Activated naive CD4-positive, alpha-beta T cell treated with anti-CD3 and anti-CD28 coated beads, Interleukin-2, amount 50 U/mL, for 72 hours (primary cell): ENCODE measurements at regions not wholly inside any gene's neighbourhood (a gene's known extent, or its start where the extent isn't known, plus 50 kb on each side); places are given as distances from the start of the nearest gene placed in this dataset.

Experiments
- ATAC-seq, 2 donors: fragments of 150-1000 bp; cut with Tn5 transposase; 2 replicates each; pipeline ENCODE4 v1.10.0; 2021; ENCODE audit warnings: mild to moderate bottlenecking in 2 of 2, moderate library complexity in 2 of 2
- DNase-seq, 2 donors: peaks; one replicate each; pipeline ENCODE4 v3.0.0; 2021 to 2022; ENCODE audit warnings: low spot score in 2 of 2
- H3K27ac Mint-ChIP-seq, 2 donors: one replicate each; pipeline ENCODE4 v1.8.0; 2022; ENCODE audit warnings: mild to moderate bottlenecking in 2 of 2, mixed read lengths in 2 of 2
- H3K36me3 Mint-ChIP-seq, 2 donors: one replicate each; pipeline ENCODE4 v1.8.0; 2022; ENCODE audit warnings: mixed read lengths in 2 of 2
- H3K9me3 Mint-ChIP-seq, 2 donors: one replicate each; pipeline ENCODE4 v1.8.0; 2022; ENCODE audit warnings: mixed read lengths in 2 of 2

DNA sequence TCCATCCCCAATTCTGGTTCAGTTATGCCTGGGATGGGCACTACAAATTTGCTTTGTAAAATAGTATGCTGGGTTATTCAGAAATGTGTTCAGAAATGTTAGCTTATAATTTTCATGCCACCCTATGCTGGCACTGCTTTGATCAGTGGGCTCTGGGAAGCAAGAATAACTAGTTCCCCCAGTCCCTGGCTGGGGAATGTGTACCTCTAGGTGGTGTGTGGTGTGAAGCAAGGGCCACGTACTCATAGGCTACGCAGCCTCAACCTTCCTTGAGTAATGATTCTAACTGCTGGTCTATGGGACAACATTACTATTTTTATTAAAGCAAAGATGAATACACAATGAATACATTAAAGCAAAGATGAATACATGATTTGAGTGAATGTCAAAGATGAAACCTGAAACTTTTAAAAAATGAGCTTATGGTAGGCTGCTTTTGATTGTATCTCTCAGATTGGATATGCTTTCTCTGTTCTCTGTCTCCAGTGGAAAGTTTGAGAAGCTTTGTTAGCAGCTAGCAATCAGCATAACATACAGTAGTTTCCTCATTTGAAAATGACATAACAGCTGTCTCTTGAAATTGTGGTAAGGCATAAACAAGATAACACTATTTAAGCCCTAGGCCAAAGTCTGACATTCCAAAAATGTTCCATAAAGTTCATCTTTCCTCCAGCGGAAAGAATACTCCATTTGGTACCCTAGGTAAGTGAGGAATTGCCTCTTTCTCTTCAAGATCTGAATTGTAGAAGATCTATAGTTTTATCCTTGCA is 174.7 kb upstream of the NFIB start:
- DNase-seq (no peak), ATAC-seq (no peak)
- Mint-ChIP-seq H3K9me3 (no peaks in the 10 kb centered on the region), H3K36me3 (no peaks in the 10 kb centered on the region), H3K27ac (no peak overlapping the region)

DNA sequence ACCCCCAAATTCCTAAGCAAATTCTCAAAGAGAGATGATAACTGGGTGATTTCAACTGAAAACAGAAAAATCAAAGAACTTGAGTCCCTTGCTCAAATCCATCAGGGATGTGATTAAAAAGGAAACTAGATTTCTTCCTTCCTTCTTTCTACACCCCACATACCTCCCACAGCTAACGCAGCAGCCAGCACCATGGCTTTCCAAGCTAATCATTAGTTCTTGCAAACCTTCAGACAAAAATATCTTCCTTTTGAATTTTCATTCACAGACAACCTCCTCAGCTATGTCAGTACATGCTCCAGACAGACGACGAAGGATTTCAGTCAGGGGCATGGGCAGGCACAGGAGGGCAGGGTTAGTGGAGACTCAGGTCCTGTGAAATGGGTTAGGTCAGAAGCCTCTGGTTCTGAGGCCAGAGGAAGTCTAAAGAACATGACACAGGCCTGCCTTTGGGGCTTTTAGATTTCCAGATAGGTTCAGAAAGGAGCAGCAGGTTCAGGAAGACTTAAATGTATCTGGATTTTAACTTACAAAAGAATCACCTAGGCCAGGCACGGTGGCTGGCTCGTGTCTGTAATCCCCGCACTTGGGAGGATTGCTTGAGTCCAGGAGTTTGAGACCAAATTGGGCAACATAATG is 173.7 kb upstream of the NFIB start:
- ATAC-seq = no peak
- no peak for DNase-seq

DNA sequence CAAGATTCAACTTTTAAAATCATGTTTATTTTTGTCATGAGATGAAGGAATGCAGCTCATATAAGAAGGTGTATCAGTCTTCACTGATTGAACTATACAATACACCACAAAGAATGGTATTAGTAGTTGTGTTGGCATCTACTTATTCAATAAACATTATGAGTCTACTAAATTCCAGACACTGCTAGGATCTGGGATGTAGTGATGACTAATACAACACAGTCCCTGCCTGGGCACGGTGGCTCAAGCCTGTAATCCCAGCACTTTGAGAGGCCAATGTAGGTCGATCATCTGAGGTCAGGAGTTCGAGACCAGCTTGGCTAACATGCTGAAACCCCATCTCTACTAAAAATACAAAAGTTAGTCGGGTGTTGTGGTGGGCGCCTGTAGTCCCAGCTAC is 171.4 kb upstream of the NFIB start:
- DNase-seq (no peak), ATAC-seq (no peak)
- H3K9me3 Mint-ChIP-seq = peaks cover 0 to 3% of the 10 kb centered on the region in 2 donors
- no peaks in the 10 kb centered on the region for H3K36me3 Mint-ChIP-seq
- H3K27ac Mint-ChIP-seq = no peak overlapping the region

More for the DNA sequence above, 173.7 kb upstream of the NFIB start:
- Mint-ChIP-seq H3K36me3 (no peaks in the 10 kb centered on the region), H3K27ac (no peak overlapping the region), H3K9me3 (no peaks in the 10 kb centered on the region)

DNA sequence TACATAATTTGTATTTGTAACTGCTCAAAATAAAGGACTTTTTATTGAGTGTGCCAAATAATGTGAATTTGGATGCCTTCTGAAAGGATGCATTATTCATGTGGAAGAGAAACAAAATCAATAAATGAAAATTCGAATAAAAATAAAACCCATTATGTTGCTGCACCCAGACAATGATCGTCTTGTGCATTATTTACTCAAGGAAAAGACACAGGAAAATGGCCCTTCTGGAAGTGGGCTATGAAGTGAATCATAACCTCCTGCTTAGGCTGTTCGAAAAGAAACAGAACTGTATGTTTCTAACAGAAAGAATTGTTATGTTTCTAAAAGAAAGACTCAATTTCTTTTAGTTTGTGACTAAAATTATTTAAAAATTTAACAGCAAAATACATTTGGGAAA is 168.9 kb upstream of the NFIB start:
- ATAC-seq (no peak), DNase-seq (no peak)
- Mint-ChIP-seq H3K27ac (no peak overlapping the region), H3K36me3 (no peaks in the 10 kb centered on the region), H3K9me3 (peaks cover 0 to 7% of the 10 kb centered on the region in 2 donors)

DNA sequence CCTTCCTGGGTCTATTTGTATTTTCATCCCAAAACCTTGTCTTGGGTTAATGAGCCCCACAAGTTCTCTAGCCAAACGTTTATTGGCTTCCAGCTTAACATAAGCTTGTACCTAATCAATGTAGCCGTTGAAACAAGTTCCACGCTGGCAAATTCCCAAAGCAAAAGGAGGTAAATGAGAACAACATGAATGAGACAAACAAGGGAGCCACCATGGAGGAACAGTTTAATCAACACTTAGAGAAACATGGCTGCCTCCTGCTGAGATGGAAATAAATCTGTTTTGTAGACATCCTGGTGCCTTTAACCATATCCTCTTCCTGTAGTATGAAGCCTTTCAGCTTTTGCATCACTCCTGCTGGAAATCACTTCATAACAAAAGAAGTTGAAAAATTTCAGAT is 166.6 kb upstream of the NFIB start:
- peaks cover 0 to 7% of the 10 kb centered on the region in 2 donors for H3K9me3 Mint-ChIP-seq
- no peak for ATAC-seq
- no peaks in the 10 kb centered on the region for H3K36me3 Mint-ChIP-seq
- no peak for DNase-seq
- H3K27ac Mint-ChIP-seq = no peak overlapping the region

DNA sequence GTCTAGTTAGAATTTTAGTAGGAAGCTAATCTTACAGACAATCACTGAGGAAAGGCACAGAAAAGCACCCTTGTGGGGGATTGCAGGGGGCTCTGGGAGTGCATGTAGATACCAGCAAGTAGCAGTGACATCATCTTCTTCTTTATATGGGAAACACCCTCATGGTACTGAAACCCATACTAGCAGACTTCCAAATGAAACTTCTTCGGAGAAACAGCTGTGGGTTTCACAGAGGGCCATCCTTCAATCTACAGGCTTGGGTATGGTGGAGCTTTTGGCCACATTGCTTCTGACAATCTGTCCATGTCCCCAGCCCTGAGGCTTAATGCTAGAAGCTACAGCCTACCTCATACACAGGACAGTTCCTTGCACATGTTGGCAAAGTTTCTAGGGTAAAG is 165.2 kb upstream of the NFIB start:
- Mint-ChIP-seq H3K9me3 (peaks cover 0 to 7% of the 10 kb centered on the region in 2 donors), H3K27ac (no peak overlapping the region), H3K36me3 (no peaks in the 10 kb centered on the region)
- no peak for ATAC-seq
- no peak for DNase-seq

DNA sequence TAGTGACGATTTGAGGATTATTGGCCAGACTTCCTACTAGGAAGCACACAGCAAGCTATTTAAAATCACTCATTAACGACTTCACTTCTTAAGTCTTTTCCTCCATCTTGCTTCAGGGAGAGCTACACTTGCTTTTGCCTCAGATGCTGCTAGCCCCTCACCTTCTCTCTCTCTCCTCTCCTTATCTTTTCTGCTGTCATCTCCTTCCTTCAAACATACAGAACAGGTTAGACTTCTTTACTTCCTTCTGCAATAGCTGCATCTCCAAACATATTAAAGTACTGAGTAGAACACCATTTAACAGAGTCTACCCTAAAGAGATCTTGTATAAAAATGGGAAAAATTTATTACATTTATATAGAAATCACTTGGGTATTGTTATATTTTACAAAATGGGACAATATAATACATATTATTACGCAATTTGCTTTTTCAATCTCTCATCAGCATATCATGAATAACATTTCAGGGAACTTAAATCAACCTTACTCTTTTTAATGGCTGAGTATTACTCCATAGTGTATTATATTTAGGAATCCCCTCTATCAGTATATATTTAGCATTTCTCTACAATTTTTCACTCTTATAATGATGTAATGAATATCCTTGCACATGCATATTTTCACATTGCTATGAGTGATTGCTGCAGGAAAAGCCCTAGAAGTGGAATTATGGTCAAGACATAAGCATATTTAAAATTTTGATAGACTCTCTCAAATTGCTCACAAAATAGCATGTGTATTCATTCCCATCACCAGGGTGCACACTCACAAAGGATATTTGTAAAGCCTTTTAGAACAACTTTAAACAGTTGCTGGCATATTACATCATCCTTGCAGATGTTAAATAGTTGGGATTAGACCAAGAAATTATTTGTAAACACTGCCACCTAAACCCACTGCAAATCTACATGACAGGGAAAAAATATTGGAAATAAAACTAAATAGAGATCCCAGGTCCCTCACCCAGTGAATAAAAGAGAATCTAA is 164.5 kb upstream of the NFIB start:
- no peaks in the 10 kb centered on the region for H3K36me3 Mint-ChIP-seq
- peaks cover 0 to 7% of the 10 kb centered on the region in 2 donors for H3K9me3 Mint-ChIP-seq
- no peak overlapping the region for H3K27ac Mint-ChIP-seq
- ATAC-seq (no peak), DNase-seq (no peak)

DNA sequence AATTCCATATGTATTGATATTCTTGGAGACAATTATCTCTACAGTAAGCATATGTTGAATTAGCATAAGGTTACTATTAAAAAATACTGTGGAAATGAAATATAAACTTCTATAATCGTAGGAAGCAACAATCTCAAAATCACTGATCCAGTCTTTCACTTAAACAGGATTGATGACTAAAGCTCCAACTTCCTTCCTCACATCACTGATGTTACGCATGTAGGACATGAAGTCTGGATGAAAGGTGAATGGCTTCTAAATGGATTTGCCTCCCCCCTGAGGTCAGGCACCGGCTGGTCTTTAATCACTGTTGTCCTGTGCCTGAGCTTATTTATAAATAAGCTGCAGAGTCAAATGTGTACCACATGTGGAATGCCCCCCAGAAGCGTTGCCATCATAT is 157.1 kb upstream of the NFIB start:
- DNase-seq = no peak
- H3K36me3 Mint-ChIP-seq = no peaks in the 10 kb centered on the region
- no peaks in the 10 kb centered on the region for H3K9me3 Mint-ChIP-seq

DNA sequence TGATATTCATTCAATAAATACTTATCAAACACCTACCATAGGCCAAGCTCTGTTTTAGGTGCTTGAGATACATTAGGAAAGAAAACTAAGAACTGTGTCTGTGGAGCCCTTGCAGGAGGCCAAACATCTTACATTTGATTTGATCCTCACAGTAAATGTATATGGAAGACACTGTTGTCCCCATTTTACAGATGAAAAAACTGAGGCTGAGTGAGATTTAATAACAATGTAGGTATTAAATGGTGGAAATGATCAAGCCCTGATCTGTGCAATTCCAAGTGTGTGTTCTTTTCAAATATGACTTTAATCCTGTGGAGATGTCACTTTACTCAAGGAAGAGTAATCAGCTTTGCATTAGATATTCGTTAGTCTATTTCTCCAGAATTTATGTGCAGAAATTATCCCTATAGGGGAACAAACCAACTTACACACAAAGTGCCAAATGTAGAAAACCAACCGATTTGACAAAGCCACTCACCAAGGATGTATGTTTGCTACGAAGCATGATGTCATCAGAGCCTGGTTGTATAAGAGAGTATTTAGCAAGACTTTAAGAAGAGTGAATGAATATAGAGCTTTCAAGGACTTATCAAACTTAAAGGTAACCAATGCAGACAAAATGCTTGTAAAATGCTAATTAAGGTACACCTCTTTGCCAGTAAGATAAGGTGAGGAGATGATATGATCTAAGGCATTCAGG is 153.9 kb upstream of the NFIB start:
- no peak for ATAC-seq
- no peaks in the 10 kb centered on the region for H3K9me3 Mint-ChIP-seq
- no peak overlapping the region for H3K27ac Mint-ChIP-seq
- H3K36me3 Mint-ChIP-seq = no peaks in the 10 kb centered on the region
- DNase-seq = no peak

More for the DNA sequence above, 157.1 kb upstream of the NFIB start:
- ATAC-seq = no peak
- H3K27ac Mint-ChIP-seq = no peak overlapping the region

DNA sequence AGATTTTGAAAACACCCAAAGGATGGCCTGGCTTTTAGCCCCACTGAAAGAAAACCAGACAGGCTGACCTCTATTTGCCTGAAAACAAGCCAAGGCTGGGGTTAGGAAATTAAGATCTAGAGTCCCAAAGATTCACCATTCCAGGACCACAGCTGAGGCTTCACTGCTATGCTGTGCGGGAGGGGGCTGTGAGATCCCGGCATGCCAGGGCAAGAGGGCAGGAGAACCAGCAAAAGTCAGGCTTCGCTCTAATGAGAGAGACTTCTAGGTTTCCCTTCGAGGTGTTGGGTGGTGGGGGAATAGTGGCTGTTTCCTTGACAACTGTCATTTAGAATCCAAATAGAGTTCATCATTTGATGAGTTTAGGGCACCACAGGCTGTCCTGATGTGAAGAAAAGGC is 152.9 kb upstream of the NFIB start:
- H3K36me3 Mint-ChIP-seq = no peaks in the 10 kb centered on the region
- H3K27ac Mint-ChIP-seq = no peak overlapping the region
- H3K9me3 Mint-ChIP-seq = no peaks in the 10 kb centered on the region
- no peak for DNase-seq
- ATAC-seq = no peak

DNA sequence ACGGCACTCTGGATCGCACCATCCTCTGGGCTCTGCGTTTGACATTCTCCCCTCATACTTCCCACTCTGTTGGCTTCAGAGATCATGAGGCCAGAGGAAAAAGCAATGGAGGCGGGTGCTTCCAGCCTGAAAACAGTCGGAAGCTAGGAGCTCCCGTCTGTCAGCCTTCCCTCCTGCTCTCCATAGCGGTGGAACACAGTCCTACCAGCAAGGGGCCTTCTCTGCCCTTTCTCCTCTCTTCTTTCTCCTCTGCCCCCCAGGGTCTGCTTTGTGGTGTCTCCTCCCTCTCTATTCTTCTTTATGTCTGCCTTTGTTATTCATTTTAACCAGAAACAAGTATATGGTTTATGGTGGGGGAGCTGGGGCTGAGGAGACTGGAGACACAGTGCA is 152.5 kb upstream of the NFIB start:
- H3K36me3 Mint-ChIP-seq = no peaks in the 10 kb centered on the region
- ATAC-seq (no peak), DNase-seq (no peak)
- no peaks in the 10 kb centered on the region for H3K9me3 Mint-ChIP-seq
- no peak overlapping the region for H3K27ac Mint-ChIP-seq

DNA sequence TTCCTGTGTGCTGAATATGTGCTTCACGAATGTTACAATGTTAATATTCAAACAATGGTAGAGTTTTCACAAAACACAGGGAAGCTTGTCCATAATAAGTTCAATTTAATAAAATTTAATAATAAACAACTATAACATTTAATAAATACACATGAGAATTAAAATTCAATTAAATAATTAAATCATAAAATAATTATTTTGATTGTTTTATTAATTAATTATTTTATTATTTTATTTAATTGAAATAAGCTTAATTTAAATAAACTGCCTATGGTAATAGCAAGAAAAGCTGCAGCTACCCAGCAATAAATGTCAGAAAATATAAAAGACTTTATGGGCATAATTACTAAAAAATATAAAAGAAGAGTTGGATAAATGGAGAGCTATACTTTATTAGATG is 149.0 kb upstream of the NFIB start:
- H3K9me3 Mint-ChIP-seq = no peaks in the 10 kb centered on the region
- ATAC-seq = no peak

DNA sequence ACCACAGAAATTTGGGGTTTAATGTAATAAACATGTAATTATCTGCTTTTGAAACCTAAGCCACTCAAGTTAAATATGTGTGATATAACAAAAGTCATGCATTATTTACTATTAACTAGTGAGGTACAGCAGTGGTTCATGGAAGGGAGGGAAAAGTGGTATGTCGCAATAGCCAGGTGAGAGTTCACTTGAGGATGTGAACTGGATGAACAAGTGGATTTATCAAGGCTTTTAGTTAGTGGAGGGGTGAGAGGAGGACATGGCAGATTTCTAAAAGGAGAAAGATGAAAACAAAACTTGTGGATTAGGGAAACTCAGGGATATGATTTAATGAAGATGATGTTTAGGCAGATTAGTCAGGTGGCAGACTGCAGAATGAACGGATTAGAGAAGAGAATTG is 141.3 kb upstream of the NFIB start:
- Mint-ChIP-seq H3K9me3 (no peaks in the 10 kb centered on the region), H3K27ac (no peak overlapping the region), H3K36me3 (no peaks in the 10 kb centered on the region)
- no peak for ATAC-seq
- DNase-seq = no peak

More for the DNA sequence above, 149.0 kb upstream of the NFIB start:
- H3K27ac Mint-ChIP-seq = no peak overlapping the region
- DNase-seq = no peak
- H3K36me3 Mint-ChIP-seq = no peaks in the 10 kb centered on the region

DNA sequence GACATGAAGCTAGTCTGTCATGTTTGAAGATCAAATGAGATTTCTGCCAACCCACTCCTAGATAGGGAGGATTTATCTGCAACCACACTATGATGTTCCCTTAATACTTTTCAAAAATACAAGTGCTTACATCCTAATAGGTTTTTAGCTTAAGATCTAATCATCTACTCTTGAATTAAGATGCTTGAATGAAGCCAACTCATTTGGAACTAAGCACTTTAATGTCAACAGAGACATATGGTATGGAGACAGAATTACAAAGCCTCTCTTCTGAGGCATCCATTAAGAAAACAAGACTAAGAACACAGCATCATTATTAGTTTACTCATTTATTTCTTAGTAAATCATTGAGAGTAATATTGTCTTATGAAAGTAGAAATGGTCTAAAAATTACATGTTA is 139.3 kb upstream of the NFIB start:
- Mint-ChIP-seq H3K9me3 (no peaks in the 10 kb centered on the region), H3K36me3 (no peaks in the 10 kb centered on the region), H3K27ac (no peak overlapping the region)
- DNase-seq = no peak
- no peak for ATAC-seq

DNA sequence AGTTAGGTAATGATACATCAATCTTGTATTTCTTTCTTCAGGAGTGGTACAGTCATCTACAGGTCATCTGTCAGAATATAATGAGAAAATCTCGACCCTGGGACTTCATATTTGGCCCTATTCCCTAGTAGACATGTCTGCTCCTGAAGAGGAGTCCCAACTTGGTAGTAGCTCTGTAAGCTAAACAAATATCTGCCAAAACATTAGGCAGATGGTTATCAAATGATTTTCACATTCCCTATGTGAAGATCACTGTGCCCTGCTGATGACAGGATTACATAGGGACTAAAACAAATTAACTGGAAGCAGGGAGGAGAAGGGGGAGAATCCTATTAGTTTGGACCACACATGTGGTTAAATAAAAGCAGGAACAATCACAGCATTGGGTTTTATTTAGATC is 138.6 kb upstream of the NFIB start:
- H3K9me3 Mint-ChIP-seq = no peaks in the 10 kb centered on the region
- H3K36me3 Mint-ChIP-seq = no peaks in the 10 kb centered on the region
- H3K27ac Mint-ChIP-seq = no peak overlapping the region
- DNase-seq (no peak), ATAC-seq (no peak)

DNA sequence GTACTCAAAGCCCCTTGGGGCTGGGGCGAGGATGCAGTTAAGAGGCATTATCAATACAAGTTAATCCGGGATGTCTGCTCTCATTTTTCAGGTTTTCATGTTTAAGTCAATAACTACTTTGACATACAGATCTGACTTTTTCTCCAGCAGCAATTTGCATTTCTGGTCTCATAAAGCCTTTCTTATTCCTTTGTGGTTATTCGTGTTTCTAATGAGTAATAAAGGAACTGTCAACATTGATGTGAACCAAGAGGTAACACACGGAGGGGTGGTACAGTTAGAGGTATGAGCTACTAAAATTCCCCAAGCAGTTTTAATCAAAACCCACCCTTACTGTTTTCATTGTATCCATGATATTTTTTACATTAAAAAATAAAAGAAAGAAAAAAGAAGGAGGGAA is 138.0 kb upstream of the NFIB start:
- Mint-ChIP-seq H3K27ac (no peak overlapping the region), H3K9me3 (peaks cover 0 to 3% of the 10 kb centered on the region in 2 donors), H3K36me3 (no peaks in the 10 kb centered on the region)
- DNase-seq (no peak), ATAC-seq (no peak)

DNA sequence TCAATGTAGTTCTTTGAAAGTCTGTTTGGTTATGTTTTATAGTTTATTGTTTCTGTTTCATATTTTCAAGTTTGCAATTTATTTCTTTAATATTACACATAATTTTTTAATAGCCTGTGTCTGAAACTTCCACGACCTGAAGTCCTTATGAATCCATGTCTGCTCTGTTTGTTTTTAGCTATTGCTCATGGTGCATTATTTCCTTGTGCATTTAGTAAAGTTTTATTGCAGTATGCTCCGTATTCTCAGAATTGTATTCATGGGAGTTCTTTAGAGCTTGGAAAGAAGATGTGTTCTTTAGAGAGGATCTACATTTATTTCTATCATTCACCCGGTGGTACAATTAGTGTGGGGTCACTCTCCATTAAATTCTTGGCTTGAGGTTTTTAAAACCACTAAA is 133.2 kb upstream of the NFIB start:
- H3K27ac Mint-ChIP-seq = no peak overlapping the region
- ATAC-seq = no peak
- no peak for DNase-seq
- H3K9me3 Mint-ChIP-seq = peaks cover 3 to 7% of the 10 kb centered on the region in 2 donors
- H3K36me3 Mint-ChIP-seq = no peaks in the 10 kb centered on the region
